ENCODE measurements at regions not wholly inside any gene's neighbourhood (a gene's known extent, or its start where the extent isn't known, plus 50 kb on each side); places are given as distances from the start of the nearest gene placed in this dataset.

DNA sequence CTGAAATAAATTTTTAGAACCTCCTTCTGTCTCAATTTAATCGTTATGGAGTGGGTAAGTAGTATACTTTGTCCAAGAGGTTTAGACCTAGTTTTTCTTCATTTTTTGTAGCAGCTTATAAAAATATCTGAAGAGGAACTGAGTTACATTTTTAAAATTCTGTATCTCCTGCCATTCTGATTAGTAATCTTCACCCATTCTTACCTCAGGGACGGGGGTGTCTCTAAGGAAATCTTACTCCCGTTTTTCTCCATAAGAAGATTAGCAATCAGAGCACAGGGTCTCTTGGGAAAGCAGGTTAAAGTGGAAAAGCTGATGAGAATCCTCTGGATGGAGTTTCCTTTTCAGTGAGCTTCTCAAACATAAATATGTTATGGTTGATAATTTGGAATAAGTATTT lies 259.3 kb upstream of the FAM83B start:
- Mint-ChIP-seq H3K36me3 (ENCODE audit: low read depth) (no peaks in the 10 kb centered on the region), H3K27me3 (ENCODE audit: low read depth) (no peaks in the 10 kb centered on the region), H3K4me1 (no peaks in the 10 kb centered on the region), H3K9me3 (peaks cover 3% of the 10 kb centered on the region), H3K4me3 (no peak overlapping the region), H3K27ac (peak overlapping the region in 1 of 3 experiments; percentile 50)
- TF ChIP-seq, protein P1, sequence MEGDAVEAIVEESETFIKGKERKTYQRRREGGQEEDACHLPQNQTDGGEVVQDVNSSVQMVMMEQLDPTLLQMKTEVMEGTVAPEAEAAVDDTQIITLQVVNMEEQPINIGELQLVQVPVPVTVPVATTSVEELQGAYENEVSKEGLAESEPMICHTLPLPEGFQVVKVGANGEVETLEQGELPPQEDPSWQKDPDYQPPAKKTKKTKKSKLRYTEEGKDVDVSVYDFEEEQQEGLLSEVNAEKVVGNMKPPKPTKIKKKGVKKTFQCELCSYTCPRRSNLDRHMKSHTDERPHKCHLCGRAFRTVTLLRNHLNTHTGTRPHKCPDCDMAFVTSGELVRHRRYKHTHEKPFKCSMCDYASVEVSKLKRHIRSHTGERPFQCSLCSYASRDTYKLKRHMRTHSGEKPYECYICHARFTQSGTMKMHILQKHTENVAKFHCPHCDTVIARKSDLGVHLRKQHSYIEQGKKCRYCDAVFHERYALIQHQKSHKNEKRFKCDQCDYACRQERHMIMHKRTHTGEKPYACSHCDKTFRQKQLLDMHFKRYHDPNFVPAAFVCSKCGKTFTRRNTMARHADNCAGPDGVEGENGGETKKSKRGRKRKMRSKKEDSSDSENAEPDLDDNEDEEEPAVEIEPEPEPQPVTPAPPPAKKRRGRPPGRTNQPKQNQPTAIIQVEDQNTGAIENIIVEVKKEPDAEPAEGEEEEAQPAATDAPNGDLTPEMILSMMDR (IDR thresholded peaks at IDR 0.05; ENCODE audit: unreplicated experiment in 3 of 3): no peak

DNA sequence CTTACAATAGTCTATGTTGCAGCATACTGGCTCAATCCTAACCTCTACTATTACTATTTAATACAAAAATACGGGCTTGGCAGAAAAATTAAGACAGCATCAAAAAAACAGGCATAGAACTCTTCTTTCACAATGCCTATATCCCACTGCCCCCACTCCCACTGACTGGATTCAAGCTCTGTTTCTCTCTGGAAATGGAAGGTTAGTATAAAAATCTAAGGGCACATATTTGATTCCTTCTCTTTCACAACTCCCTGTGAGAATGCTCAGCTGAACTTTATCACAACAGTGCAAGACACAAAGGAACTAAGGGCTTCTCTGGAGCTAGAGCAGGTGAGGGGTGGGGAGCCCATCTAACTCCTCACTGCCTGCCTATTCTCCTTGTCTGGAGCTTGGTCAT lies 258.4 kb upstream of the FAM83B start:
- H3K9me3 Mint-ChIP-seq: peaks cover 3% of the 10 kb centered on the region
- no peaks in the 10 kb centered on the region for H3K36me3 Mint-ChIP-seq (ENCODE audit: low read depth)
- no peak overlapping the region for H3K27ac Mint-ChIP-seq
- H3K27me3 Mint-ChIP-seq (ENCODE audit: low read depth): no peaks in the 10 kb centered on the region
- no peaks in the 10 kb centered on the region for H3K4me1 Mint-ChIP-seq
- no peak overlapping the region for H3K4me3 Mint-ChIP-seq
- TF ChIP-seq, protein P1 (IDR thresholded peaks at IDR 0.05; ENCODE audit: unreplicated experiment in 3 of 3): no peak

- Mint-ChIP-seq H3K4me1 (no peaks in the 10 kb centered on the region), H3K27ac (no peak overlapping the region), H3K4me3 (no peak overlapping the region), H3K27me3 (ENCODE audit: low read depth) (no peaks in the 10 kb centered on the region), H3K9me3 (no peaks in the 10 kb centered on the region), H3K36me3 (ENCODE audit: low read depth) (no peaks in the 10 kb centered on the region)
- TF ChIP-seq, protein P1 (IDR thresholded peaks at IDR 0.05; ENCODE audit: unreplicated experiment in 3 of 3): no peak
Observed at GRCh38 chr6:54595844-54596243, 250.7 kb upstream of the FAM83B start.

GRCh38 chr6:54598787-54599313 lies 247.7 kb upstream of the FAM83B start:
- Mint-ChIP-seq H3K27ac (no peak overlapping the region), H3K4me1 (no peaks in the 10 kb centered on the region), H3K27me3 (ENCODE audit: low read depth) (no peaks in the 10 kb centered on the region), H3K9me3 (no peaks in the 10 kb centered on the region), H3K4me3 (no peak overlapping the region), H3K36me3 (ENCODE audit: low read depth) (no peaks in the 10 kb centered on the region)
- TF ChIP-seq, protein P1 (IDR thresholded peaks at IDR 0.05; ENCODE audit: unreplicated experiment in 3 of 3): no peak

DNA sequence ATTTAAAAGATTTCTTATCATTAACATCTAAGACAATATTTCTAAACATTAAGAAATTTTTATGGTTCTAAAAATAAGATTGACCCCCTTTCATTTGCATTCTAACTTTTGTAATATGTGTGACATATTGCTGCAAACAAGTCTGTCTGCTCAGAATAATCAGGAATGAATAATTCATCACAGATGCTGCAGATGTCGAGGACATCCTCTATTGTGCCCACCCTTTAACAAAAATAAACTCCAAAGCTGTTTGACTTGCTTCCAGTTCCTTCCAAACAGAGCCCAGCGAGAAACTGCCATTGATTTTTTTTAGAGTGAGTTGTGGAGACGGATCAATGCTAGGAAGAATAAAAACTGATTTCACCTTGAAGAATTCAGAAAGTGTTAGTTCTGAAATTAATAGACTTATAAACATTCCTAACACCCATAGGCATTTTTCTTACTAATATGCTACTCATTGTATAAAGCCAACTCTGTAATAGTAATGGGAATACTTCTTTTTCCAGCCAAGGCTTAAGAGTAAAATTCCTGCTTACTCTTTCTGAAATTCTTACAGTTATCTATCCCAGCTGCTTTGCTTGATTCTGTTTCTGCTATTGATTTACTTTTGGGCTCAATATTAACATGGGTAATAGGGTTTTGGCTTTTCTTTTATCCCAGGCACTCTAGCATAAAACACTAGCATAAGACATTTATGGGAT lies 244.8 kb upstream of the FAM83B start:
- Mint-ChIP-seq H3K4me1 (no peaks in the 10 kb centered on the region), H3K9me3 (no peaks in the 10 kb centered on the region), H3K27me3 (ENCODE audit: low read depth) (no peaks in the 10 kb centered on the region), H3K4me3 (no peak overlapping the region), H3K36me3 (ENCODE audit: low read depth) (no peaks in the 10 kb centered on the region), H3K27ac (no peak overlapping the region)
- TF ChIP-seq, protein P1 (IDR thresholded peaks at IDR 0.05; ENCODE audit: unreplicated experiment in 3 of 3): no peak

- Mint-ChIP-seq H3K4me3 (no peak overlapping the region), H3K4me1 (no peaks in the 10 kb centered on the region), H3K27me3 (ENCODE audit: low read depth) (no peaks in the 10 kb centered on the region), H3K9me3 (no peaks in the 10 kb centered on the region), H3K36me3 (ENCODE audit: low read depth) (no peaks in the 10 kb centered on the region), H3K27ac (no peak overlapping the region)
- TF ChIP-seq, protein P1 (IDR thresholded peaks at IDR 0.05; ENCODE audit: unreplicated experiment in 3 of 3): no peak
Observed at GRCh38 chr6:54602591-54602990, 244.0 kb upstream of the FAM83B start.

Measured in nephron (organoid).